GM18517 (cell line): ENCODE measurements at regions not wholly inside any gene's neighbourhood (a gene's known extent, or its start where the extent isn't known, plus 50 kb on each side); places are given as distances from the start of the nearest gene placed in this dataset.

Source experiments
- ATAC-seq: cut with Tn5 transposase; IDR thresholded peaks from one replicate; pipeline ENCODE4 v1.9.1; 2021; ENCODE audit warnings: mild to moderate bottlenecking, moderate library complexity; ENCODE audit not compliant: unreplicated experiment

DNA sequence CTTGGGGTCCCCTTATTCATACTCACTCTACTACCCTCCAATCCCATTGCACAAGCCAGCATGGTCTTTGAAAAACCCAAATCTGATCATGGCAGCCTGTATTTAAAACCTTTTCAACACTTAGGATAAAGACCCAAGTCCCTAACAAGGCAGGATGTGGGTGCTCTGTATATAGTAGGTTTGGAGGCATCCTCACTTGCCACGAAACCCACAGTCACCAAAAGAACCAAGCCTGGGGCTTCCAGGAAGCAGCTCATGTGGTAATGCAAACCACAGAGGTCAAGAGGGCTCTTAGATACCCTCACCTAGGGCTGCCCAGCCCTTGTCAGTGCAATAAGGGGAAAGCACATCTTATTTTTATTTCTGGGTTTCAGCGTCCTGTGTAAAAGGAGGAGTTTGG lies 218.6 kb upstream of the ASIC2 start:
- no peak for ATAC-seq

DNA sequence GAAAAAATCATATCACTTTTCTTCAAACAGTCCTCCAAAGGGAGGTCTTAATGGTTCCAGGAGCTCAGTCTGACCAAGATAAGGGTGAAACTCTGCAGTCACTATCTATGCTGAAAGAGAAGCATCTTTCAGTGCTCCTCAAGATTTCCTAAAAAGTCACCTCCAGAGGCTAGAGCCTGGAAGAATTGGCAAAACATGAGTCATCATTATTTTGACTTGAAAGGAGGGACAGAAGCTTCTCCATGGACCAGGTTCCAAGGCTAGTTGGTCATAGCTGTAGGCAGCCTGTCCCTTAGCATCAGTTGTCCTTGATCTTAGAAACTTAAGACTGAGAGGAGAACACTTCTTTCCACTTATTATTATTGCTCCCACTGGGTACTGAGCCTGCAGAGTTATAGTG lies 219.0 kb upstream of the ASIC2 start:
- ATAC-seq, result no peak

DNA sequence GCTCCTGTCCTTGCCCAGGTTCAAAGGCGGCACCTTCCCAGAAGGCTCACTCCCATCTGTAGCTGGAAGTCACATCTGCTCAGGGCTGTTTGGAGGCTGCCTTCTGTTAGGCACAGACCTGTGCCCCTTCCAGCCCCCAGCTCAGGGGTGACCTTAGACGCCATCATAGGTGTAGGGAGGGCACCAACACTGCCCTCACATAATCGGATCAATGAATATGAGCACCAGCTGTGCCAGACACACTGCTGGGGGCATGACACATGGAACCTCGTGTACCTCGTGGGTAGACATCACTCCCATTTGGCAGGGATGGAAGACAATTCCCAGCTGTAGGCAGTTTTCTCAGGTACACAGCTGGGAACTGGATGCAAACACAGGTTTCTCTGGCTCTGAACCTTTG lies 220.7 kb upstream of the ASIC2 start:
- no peak for ATAC-seq

DNA sequence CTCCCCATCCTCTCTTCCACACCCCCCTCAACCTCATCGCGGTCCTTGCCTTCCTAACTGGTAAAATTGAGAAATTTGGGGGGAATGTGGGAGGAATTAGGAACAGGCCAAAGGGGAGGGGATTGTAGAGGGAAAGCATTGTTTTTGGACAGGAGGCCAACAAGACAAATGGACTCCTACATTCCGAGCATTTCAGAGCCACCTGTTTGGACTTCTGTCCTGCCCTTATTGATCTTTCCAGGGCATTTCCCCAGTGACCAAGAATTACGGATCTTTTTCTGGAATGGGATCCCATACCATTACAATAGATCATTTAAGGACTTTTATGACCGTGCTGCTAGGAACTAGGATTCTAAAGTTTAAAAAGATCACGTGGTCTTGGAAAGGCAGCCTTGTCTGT lies 221.3 kb upstream of the ASIC2 start:
- ATAC-seq, result no peak

DNA sequence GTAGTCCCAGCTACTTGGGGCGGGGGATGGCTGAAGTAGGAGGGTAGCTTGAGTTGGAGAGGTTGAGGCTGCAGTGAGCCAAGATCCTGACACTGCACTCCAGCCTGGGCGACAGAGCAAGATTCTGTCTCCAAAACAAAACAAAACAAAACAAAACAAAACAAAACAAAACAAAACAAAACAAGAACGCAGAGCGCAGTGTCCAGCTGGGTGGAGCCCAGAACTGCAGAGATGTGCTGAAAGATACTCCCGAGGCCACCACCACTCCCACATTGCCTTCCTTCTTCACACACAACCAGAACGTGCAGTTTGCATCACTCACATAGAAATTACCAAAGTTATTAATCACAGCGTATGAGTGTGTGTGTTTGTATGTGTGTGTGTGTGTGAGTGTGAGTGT lies 222.9 kb upstream of the ASIC2 start:
- no peak for ATAC-seq

DNA sequence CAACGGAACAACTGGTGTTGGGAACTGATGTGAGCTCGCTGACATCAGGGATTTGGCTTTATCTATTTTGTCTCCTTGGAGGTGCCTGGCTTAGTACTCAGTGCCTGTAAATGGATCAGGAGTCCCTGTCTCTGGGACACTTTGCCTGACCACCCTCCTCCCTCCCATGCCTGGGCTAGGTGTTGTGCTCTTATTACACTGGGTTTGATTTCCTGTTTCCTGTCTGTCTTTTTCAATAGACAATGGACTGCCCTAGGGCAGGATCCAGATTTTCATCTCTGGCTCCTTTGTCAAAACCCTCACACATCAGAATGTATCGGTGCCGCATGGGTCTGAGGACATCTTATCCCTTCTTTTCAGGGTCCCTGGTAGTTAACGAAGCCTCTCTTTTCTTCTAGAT lies 223.6 kb upstream of the ASIC2 start:
- no peak for ATAC-seq

DNA sequence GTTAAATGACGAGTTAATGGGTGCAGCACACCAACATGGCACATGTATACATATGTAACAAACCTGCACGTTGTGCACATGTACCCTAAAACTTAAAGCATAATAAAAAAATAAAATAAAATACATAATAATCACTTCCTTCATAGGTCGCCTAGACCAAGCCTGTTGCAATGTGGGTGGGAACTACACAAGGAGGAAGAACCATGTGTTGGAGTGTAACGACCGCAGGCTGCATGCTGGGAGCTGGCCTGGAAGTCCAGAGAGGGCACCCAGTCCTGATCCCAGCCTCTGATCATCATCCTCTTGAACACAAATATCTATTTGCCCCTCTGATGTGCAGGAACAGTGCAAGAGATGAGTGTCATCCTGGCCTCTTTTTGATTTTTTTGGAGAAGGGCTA lies 224.7 kb upstream of the ASIC2 start:
- no peak for ATAC-seq

DNA sequence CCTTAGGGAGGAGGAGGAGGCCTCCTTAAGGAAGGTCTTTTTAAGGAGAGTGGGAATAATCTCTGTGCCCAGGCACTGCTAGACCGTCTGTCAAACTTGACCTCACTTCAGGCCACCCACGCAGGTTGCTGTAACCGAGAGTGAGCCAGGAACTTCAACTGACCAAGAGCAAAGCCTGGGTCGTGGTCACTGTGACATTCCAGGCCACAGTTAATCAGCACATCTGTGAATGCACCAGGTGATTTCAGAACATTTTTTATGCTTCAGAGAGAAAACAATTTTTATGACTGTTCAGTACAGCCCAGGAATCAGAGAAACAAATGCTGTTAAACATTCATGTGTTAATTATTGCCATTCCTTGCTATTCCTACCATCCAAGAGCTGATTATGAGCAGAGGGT lies 226.6 kb upstream of the ASIC2 start:
- ATAC-seq, result no peak

DNA sequence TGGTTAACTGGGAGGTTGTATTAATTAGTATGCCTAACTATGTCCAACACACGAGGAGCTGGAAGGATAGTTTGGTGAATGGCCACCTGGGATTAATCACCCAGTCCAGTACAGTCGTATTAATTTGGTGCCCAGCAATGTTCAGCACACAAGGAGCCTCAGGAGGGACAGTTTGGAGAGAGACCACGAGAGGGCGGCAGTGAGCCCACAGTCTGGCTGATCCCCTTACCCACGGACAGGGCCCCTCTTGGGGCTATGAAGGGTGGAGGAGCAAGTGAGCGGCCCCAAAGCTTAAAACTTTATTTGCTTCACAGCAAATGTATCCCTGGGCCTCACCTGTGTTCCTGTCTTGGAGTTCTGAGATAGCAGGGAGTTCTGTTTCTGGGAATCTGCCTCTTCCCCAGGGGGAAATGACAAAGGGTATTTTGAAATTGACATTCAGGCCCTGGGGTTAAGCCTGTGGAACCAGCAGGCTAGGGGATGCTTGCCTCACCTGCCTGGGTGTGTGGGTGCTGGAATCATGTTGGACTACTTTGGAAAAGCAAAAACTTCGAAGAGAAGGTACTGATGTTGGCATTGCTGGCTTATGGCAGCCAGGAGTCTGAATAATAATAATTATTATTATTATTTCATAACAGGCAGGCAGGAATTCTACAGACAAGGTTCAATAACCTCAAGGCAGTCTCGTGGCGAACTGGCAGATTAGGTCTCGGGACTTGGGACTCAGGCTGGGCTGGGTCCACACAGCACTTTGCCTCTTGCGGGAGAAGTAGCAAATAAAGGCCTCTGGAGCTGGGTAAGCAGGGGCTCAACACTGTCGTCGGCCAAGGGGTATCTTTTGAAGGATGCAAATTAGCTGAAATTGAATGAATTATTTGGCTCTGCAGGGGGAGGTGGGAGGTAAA lies 227.6 kb upstream of the ASIC2 start:
- ATAC-seq, result no peak

DNA sequence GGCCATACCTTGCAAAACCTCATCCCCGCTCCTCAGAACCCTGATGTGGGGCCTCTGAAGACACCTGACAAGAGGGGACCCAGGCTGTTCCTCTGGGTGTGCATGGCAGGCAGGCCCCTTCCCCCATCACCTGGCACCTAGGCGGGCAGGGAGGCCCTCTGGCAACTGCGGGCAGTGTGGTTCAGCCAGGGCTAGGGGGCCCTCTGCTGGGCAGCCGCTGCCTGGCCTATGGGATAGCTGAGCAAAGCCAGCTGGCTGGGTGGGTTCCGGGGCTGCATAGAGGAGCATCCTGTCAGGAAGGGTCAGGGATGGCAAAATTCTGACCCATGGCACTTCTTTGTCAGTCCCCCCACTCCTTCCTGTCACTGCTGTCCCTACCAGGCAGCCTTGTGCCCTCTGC lies 228.7 kb upstream of the ASIC2 start:
- no peak for ATAC-seq

DNA sequence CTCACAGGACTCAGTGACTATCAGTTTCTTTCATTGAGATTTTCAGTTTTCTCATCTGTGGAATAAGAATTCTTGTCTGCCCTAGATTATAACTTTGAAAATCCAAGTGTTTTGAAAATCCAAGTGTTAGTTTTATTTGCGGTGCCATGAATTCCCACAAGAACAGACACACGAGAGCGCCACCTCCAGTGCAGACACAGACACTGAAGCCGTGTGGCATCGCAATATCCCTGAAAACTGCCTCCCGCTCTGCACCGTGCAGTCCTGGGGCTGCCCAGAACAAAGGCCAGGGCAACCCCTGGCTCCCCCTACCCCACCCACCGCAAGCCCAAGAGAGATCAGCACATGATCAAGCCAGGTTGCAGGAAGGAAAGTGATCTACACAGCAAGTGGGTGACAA lies 229.5 kb upstream of the ASIC2 start:
- no peak for ATAC-seq

DNA sequence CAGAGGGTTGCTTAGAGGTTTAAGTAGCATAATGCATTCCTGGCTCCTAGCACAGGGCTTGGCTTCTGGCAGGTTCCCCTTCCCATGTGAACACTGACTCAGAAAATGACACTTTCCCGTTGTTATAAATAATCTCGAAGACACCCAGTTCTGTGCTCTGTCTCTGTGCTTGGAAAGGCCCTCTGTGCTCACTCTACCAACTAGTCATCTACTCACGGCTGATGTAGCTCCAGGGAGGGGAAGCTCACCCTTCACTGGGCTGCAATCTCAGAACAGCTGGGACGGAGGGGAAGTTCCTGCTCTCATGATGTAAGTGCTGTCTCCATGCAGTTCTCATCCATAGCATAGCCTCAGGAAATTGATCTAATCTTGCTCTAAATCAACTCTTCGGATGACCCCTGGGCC lies 230.5 kb upstream of the ASIC2 start:
- no peak for ATAC-seq

DNA sequence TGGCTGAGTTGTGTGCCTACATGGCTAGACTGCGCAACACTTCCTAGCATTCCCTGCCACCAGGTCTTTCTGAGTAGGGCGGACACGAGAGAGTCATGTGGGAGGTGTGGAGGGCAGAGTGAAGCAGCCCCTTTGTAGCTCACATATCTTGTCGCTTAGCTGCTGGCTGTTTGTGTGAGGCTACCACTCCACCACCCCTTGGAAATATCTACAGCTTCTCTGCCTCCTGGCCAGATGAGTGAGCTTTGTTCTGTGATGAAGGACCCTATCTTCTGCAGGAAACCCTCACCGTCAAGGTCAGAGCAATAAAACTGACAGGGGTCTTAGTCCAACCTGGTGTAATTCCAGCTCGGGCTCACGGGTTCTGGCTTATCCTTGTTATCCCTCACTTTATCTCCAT lies 232.1 kb upstream of the ASIC2 start:
- ATAC-seq, result no peak

DNA sequence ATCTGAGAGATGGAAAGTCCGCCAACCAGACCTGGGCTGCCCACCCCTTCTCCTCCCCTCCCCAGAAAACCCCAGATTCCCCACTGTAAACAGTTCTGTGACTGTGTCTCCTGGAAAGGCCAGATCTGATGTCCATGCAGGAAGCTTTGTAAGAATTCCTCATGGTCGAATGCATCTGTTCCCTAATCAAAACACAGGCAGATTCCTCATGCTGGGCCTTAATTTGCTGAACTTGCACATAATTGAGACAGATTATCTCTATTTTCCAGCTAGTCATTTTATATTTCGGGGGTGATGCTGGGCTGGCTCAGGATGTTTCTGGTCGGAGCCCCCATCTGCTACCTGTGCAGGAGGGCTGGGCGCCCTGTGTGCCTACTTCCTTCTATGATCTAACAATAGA lies 233.6 kb upstream of the ASIC2 start:
- no peak for ATAC-seq

DNA sequence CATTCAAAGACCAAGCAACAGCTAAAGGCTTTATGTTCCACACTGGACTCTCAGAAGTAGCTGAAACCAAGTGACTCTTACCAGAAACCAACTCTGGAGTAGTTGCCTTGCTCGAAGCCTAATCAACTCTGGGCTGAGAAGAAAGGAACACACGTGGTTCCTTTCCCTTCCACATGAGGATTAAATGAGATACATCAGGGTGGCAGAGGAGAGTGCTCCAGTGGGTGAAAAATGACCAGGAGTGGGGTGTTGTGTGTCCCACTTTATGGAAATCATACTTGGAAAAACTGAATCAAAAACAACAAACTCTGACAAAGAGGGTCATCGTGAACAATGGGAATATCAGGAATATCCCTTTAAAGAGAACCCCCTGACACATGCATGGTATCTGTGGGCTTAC lies 234.2 kb upstream of the ASIC2 start:
- no peak for ATAC-seq

DNA sequence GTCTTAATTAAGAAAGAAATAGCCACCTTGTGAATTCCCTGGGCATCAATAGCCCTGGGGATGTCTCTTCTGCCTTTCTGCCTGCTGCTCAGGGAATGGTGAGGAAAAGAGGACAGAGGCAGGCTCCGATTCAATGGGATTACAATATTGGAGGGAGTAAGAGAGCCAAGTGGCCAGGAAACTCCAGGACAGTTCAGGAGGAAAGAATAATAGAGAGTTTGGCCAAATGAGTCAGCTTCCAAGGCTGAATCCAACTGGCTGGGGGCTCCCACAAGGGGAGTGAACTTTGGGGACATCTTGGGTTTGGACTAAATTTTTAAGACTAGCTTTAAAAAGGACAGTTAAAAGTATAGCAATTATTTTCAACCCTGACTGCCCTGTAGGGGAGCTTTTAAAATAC lies 235.8 kb upstream of the ASIC2 start:
- ATAC-seq, result no peak

DNA sequence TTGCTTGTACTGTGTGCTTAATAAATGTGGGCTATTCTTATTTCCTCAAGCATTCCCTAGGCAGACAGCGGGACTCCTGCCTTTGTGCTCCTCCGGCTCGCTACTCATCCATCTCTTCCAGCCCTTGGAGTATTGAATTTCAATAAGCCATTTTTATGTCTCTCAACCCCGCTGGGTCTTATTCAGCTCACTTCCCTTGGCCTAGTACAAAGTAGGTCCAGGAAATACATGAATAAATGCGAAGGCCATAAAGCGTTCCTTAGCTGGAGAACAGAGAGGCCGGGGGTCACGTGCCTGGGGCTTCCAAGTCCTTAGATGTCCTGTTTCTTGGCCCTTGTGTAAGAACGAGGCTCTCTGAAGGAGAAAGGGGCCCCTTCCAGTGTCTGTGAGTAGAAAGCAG lies 236.7 kb upstream of the ASIC2 start:
- no peak for ATAC-seq

DNA sequence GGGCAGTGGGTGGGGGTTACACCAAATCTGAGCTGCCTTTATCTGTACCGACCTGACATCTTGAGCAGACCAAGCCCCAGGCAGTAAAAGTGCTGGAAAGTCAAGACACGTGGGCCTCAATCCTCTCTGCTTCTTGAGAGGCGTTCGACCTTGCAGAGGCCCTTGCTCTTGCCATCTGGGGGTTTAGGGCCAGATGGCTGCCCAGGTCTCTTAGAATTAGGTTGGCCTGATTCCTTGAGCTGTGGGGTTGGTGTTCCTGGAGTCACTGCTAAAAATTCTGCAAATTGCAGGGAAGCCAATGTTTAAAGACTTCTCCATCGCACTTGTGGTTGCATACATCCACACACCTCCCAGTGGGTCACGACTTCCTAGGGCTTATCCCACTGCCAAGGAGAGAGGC lies 238.2 kb upstream of the ASIC2 start:
- no peak for ATAC-seq

DNA sequence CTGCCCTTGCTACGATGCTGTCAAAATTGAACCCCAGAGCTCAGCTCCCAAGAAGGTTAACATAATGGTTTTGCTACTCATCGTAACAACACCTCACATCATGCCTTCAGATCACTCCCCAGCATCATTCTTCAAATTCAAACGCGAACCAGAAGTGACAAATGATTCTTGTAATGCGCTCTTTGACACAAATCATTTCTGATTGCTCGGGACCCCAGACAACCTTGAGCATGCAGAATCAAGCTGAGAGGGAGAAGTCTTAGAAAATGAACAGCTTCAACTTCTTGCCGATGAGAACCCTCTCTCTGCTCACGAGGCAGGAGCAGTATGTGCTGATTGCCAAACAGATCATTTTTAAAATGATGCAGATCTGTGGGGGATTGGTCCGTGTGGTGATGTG lies 241.0 kb upstream of the ASIC2 start:
- no peak for ATAC-seq

DNA sequence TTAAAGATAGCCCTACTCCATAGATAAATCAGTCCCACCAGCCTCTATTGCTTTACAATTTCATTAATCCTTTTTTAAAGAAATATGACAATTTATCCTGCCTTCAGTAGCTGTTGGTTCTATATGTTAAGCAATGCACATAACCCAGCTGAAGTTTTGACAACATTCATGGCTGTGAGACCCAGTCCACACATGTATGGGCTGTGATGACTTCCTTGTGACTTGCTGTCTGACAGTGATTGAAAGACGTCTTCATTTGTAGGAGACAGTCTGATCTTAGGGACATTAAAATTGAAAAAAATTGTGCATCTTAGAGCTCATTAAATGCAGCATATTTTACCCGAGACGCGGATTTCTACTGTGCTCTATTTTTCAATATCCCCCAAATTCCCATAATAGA lies 252.0 kb upstream of the ASIC2 start:
- no peak for ATAC-seq

DNA sequence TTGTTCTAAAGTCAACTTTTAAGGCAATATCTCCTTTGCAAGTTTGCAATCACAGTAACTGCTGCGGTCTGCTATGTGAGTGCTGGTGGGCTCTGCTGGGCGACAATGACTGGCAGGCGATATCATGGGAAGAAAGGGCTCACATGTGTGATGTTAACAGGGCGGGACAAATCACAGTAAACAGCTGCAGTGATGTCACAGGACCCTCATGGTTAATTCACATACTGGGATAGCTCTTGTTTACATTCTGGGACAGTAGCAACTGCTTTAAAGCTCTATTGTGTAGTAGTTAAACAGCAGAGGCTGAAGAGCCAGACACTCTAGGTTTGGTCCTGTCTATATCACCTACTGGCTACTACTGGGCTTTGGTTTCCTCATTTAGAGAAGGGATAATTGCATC lies 257.2 kb upstream of the ASIC2 start:
- no peak for ATAC-seq

DNA sequence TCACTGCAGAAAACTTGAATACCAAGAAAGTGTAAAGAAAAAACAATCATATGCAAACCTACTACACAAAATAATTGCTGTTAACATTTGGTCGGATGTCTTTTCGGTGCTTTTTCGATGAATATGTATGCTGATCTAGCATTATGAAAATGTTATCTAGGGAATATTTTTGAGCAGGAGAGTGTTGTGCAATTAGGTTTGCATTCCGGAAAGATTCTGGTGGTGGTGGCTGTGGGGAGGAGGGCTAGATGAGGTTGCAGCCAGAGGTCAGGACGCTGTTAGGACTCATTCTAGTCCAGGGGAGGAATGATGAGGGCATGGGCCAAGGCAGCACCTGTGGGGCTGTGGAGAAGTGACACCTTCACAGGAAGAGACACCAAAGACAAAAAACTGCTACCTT lies 258.0 kb upstream of the ASIC2 start:
- no peak for ATAC-seq

DNA sequence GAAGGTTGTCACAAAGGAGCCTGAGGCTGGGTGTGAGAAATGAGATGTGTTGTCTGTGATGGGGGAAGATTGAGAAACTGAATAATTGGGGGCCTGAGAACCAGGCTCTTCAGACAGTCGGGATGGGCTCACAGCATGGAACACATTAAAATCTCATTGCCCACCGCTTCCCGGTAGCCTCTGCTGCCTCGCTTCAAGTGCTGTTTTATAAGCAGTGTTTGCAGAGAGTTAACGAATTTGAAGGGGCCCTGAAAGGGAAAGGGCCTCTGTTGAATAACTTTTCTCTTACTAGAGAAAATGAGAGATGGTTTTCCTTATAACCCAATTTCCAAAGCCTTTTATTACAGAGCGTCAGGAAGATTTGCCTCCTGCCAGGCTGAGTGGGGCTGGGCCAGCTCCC lies 258.8 kb upstream of the ASIC2 start:
- ATAC-seq, result no peak
